Central memory CD4-positive, alpha-beta T cell (primary cell): ENCODE measurements at regions not wholly inside any gene's neighbourhood (a gene's known extent, or its start where the extent isn't known, plus 50 kb on each side); places are given as distances from the start of the nearest gene placed in this dataset.
"Not testable (repeated sequence)": the region's sequence is repeated elsewhere in the genome, so short reads cannot be mapped to it uniquely, and the experiment has no call there.

Experiments used
- DNase-seq: peaks from one replicate; pipeline ENCODE4 v3.0.0; 2022

- DNase-seq = no peak
These were observed 176.0 kb downstream of the MSX2 start for GRCh38 chr5:174900240-174900865.

DNA sequence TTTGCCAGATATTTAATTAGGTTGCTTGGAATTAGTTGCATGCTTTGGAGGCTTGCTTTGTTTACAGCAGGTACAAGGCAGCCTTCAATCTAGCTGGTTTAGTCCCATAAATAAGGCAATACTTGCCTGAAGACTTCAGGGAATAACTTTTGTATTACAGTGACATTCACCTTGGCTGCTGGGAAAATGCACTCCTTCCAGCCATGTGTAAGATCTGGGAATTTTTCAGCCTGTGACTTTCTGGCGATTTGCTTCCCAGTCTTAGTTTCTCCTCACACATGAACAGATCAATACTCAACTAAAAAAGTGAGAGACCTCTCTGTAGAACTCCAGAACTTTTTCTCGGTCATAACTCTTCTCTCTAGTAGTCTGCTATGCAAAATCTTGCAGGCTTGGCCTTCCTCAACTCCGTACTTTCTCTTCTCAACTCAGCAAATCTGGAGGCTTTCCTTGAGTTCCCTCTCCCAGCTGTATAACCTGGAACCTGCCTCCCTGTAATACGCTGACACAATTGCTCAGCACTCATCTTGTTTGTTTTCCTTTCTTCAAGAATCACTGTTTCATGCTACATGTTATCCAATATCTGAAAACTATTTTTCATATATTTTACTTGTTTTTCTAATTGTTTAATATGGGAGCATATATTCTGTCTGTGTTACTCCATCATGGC is 173.0 kb downstream of the MSX2 start:
- DNase-seq = no peak

DNA sequence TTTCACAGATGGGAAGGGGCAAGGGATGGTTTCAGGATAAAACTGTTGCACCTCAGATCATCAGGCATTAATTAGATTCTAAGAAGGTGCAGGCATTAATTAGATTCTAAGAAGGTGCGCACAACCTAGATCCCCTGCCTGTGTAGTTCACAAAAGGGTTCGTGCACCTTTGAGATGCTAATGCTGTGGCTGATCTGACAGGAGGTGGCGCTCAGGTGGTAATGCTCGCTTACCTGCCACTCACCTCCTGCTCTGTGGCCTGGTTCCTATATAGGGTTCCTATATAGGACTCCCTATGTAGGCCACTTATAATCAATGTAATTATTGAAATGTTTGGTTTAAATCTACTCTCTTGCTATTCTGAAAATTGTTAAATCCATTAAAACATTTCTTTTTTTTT is 171.0 kb downstream of the MSX2 start:
- DNase-seq = no peak

GRCh38 chr5:174892742-174893141 is 168.4 kb downstream of the MSX2 start:
- no peak for DNase-seq

- not testable (repeated sequence) for DNase-seq
These were observed 156.2 kb downstream of the MSX2 start for GRCh38 chr5:174880412-174881200.

DNA sequence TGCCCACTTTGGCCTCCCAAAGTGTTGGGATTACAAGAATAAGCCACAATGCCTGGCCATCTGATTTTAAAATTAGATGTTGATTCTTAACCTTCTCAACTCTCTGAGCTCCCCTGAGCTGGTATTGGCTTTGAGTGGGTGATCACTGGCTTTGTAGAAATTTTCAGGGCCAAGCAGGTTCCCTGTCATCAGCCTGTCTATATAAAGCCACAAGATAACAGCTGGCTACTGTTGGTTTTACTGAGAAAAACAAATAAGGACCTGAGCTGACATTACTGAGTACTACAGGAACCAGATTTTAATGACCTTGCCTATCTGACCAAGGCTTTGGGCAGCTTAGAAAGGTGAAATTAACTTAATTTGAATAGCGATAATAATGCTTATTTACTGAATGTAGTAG is 153.6 kb downstream of the MSX2 start:
- DNase-seq = no peak

GRCh38 chr5:174872271-174872670 is 147.9 kb downstream of the MSX2 start:
- no peak for DNase-seq

- DNase-seq = no peak
These were observed 127.8 kb downstream of the MSX2 start for GRCh38 chr5:174852143-174852542.

- no peak for DNase-seq
These were observed 126.3 kb downstream of the MSX2 start for GRCh38 chr5:174850565-174851169.

- no peak for DNase-seq
These were observed 125.0 kb downstream of the MSX2 start for GRCh38 chr5:174849426-174849825.

GRCh38 chr5:174844971-174845370 is 120.6 kb downstream of the MSX2 start:
- no peak for DNase-seq

DNA sequence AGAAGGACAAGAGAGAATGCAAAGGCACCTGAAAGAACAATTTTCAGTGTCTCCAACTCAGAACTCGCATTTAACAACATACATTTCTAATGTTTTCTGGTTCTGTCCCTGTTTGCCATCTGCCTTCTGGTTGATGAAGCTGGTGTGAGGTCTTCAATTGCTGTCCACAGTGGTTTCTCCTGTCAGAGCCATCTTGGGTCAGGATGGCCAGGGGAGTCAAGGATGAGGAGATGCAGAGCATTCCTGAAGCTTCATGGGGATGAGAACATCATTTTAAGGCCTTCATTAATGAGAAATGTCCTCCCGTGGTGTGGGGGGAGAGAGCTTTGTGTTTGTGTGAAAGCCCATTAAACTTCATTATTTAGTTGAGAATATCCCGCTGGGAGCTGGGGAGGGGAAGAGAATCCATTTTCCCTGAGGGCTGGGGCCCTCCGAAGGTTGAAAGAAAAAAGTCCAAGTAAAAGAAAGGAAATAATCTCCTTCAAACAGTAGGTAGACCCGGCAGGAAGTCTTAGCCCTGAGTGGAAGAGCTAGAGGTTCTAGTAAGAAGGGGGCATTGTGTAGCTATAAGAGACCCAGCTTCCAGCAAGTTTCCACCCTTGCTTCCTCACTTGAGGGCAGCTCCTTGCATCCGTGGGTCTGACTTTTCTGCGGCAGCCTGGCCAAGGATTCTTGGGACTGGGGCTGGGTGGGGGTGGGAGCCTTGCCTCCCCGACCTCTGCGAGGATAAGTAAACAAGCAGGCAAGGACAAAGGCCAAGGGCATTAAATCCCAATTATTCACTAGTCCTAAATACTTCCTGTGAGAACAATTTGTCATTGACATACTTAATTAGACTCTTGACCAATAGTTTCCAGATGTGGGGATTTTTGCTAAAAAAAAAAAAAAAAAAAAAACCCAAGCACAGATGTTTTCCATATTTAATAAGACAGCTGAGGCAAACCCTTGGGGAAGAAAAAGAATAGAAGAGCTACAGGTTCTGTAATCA is 119.2 kb downstream of the MSX2 start:
- no peak for DNase-seq

GRCh38 chr5:174840435-174840834 is 116.1 kb downstream of the MSX2 start:
- no peak for DNase-seq

DNA sequence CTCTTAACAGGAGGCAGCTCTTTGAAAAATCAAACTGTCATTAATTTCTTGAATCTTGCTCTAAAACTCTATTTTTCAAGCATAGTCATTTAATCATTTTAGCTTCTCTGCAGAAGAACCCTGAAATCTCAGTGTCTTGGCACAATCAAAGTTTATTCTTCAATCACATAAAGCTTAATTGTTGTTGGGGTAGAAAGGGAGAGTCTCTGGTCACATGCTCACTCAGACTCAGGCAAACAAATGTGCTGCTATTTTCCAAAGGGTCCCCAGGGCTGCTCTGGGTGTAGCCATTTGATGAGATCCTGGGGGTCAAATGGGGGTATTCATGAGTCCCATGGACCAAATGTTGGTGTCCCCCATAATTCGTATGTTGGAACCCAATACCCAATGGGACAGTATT is 114.8 kb downstream of the MSX2 start:
- no peak for DNase-seq

GRCh38 chr5:174837919-174838902 is 113.8 kb downstream of the MSX2 start:
- no peak for DNase-seq

DNA sequence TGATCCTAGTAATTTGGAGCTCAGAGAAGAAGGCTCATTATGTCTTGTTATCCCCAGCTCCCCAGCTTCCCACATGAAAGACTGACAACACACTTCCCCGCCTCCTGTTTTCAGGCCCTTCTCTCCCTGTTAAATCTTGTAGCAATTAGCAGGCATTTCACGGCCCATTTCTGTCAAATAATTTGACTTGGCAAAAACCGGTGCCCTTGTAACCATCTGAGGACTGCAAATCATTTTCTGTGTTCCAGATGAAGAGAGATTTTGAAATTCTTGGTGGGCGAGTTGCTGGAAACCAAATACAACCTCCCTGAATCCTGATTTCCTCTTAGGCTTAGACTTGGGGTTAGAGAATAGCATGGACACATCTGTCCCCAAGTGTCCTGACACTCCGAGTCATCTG is 109.7 kb downstream of the MSX2 start:
- DNase-seq = no peak

GRCh38 chr5:174832811-174833210 is 108.4 kb downstream of the MSX2 start:
- no peak for DNase-seq

DNA sequence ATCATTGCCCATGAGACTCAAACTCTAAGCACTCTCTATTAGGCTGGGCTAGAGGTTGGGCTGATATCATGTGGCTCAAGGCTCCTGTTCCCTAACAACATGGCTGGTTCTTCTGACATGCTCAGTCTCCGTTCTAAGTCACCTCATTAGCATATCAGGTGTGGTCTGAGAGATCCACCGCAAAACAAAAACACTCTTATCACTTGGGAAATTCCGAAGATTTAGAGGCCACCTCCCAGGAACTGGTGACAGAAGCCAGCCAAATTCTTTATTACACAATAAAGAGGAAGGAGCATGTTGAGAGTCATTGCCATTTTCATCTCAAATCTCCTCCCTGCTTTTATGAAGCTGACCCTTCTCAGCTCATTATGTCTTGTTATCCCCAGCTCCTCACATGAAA is 107.6 kb downstream of the MSX2 start:
- no peak for DNase-seq

DNA sequence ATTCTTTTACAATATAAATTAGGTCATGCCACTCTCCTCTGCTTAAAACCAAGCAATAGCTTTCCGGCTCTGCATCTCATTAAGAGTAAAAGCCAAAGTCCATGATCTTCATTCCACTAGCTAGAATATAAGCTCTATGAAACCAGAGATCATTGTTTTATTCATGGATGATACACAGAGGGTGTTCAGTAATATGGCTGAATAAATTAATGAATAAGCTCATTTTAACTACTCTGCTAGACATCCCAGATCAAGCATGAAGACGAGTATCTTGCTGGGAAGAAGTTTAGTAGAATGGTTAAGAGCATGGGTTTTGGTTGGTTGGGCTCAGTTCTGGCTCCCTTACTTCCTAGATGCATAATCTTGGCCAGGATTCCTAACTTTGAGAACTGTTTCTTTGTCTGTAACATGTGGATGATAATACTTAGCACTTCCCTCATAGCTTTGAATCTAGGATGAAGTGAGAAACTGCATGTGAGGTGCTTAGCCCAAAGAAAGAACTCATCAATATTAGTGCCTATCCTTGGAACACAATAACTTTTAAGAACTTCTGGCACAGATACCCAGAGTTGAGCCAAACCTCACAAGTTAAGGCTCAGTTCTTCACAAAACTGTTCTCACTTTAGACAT is 106.8 kb downstream of the MSX2 start:
- no peak for DNase-seq

GRCh38 chr5:174829511-174829864 is 105.1 kb downstream of the MSX2 start:
- no peak for DNase-seq
